Stimulated activated CD8-positive, alpha-beta memory T cell treated with anti-CD3 and anti-CD28 coated beads, Interleukin-12 subunit alpha, Interleukin-12 subunit beta, amount 100 ng/mL, for 24 hours (primary cell): ENCODE measurements at regions not wholly inside any gene's neighbourhood (a gene's known extent, or its start where the extent isn't known, plus 50 kb on each side); places are given as distances from the start of the nearest gene placed in this dataset.

Experiments used
- DNase-seq: peaks from one replicate; pipeline ENCODE4 v3.0.0-alpha.2; 2020; ENCODE audit errors: extremely low read depth

- DNase-seq, result no peak
These were observed 53.9 kb downstream of the BARX1 start for GRCh38 chr9:93900971-93901861.

DNA sequence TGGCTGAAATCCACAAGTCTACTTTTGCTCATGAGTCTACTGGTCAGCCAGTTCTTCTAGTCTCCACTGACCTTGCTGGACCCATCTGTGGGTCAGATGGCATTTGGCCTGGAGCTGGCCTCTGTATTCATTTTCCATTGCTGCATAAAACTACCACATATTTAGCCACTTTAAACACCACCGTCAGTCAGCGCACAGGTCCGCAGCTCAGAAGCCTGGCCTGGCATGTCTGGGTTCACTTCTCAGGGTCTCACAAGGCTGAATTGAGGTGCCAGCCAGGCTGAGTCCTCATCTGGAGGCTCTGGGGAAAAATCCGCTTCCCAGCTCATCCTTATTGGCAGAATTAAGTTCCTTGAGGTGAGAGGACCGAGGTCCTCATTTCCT is 54.7 kb downstream of the BARX1 start:
- DNase-seq, result no peak

GRCh38 chr9:93899609-93900435 is 55.3 kb downstream of the BARX1 start:
- DNase-seq, result no peak

- no peak for DNase-seq
These were observed 56.4 kb downstream of the BARX1 start for GRCh38 chr9:93898502-93899426.

GRCh38 chr9:93898026-93898425 is 57.1 kb downstream of the BARX1 start:
- DNase-seq, result no peak

DNA sequence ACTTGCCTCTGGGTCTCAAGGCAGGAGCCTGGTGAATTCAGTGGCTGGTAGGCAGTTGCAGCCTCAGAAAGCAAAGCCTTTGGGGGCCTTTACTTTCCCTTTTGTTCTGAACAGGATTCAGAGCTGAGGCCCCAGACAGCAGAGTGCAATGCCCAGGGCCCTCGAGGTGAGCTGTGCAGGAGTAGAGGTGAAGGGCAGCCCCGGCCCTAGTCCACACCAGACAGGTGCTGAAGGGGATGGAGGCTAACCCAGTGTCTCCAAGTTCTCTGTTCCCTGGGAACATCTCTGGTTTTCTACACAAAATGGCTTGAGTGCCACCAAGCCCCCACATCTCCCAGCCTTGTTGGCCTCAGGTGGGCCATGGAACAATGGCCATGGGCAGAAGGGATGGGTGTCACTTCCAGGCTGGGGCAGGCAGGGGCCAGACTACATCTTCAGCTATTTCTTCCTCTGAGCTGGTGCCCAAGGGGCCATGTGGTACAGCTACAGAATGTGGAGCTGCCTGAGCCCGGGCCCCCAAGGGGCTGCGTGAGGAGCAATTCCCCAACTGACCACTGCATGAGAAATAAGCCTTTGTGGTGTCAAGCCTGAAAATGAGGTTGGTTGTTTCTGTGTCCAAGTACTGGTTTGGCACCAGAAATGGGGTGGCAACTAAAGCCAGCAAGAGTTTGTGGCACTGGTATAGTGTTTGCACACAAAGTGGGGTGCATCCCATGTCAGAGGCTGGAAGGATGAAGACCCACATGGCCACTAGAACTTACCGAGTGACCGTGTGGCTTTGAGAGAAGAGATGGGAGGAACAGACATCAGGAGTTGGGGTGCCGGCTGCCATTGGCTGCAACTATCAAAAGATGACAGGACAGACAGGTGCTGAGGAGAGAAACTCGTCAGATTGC is 57.8 kb downstream of the BARX1 start:
- DNase-seq, result no peak

GRCh38 chr9:93896496-93897033 is 58.6 kb downstream of the BARX1 start:
- no peak for DNase-seq

DNA sequence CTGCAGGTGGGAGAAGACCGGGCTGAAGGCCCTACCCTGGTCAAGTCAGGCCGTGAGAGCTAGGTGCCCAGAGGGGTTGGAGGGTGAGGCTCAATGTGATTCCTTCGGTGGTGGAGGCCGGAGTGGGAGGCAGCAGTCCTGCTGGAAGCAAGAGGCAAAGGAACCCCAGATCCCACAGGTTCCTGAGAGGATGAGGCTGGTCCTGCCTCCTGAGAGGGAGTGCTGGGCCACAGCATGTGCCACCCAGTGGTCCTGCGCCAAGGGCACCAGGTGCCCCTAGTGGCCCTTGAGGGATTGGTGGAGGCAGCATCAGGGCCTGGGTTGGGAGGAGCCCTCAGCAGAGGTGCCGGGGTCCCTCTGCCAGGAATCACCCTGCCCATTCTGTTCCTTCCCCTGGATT is 59.1 kb downstream of the BARX1 start:
- DNase-seq, result no peak

DNA sequence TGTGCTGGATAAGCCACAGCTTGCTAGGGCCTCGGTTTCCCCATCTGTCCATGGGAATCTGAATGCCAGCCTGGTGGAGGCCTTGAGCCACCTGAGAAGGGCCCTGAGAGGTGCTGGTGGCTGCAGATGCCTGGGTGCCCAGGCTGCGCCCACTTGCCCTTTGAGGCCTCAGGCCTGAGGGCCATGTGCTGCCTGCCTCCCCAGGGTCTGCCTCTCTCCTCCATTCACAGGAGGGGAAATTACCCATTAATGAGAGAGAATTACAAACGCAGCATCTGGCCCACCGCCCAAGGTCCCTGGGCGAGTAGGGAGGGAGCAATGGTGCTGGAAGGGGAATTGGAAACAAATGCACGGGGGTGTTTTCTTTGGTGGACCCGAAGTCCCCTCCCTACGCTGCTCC is 59.6 kb downstream of the BARX1 start:
- no peak for DNase-seq

DNA sequence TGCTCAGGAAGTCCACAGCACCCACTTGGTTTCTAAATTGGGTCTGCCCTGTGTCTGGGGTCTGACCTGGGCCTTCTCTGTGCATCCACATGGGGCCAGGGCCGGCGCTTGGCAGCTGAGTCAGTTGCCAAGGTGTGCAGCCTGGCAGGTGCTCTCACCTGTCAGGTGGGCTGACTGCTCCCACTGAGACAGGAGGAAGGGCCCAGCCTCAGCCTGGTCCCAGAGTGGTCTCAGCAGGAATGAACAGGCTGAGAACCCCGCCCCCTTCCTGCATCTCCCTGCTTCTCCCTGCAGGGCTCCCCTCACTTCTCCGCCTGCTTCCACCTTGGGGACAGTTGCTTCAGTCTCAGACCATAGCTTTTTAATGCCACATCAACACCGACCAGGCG is 60.5 kb downstream of the BARX1 start:
- no peak for DNase-seq

GRCh38 chr9:93893899-93894690 is 61.1 kb downstream of the BARX1 start:
- DNase-seq, result no peak

- no peak for DNase-seq
These were observed 62.0 kb downstream of the BARX1 start for GRCh38 chr9:93893194-93893593.

- no peak for DNase-seq
These were observed 62.4 kb downstream of the BARX1 start for GRCh38 chr9:93892748-93893147.

- no peak for DNase-seq
These were observed 63.4 kb downstream of the BARX1 start for GRCh38 chr9:93891549-93892310.

DNA sequence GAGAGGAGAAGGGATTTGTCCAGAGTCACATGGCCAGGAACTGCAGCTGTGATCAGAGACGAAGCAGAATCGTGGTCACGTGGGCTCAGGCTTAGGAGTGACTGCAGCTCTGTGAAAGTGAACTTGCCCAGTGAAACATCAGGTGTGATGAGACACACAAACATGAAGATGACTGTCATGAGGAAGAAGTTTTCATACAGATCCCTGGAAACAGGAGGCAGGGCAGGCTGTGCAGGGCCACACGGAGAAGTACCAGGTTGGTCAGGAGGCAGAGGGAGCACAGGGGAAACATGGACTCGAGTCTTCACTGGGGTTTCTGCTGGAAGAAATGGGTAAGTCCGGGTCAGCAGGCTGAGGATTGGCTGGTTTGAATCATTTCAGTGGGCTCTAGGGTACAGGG is 64.1 kb downstream of the BARX1 start:
- DNase-seq, result no peak

DNA sequence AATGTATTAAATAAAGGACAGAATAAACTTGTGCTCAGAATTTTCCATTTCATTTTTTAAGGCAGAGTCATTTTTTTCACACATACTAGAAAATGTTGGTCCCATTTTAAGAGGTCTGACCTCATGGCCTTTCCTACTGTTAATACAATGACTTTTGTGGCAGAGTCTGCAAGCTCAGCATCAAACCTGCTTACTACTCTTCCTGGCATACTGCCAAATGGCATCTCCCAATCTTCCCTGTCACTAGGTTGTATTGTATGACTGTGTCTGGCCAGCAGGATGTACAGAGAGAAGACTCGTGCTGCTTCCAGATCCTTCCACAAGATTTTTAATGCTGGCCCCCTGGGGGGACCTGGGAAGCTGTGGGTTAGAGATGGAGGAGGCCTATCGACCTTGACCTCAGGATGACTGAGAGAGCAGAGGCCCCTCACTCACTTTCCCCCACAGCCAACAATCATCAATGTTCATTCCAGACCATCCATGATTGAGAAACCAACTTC is 64.7 kb downstream of the BARX1 start:
- no peak for DNase-seq

DNA sequence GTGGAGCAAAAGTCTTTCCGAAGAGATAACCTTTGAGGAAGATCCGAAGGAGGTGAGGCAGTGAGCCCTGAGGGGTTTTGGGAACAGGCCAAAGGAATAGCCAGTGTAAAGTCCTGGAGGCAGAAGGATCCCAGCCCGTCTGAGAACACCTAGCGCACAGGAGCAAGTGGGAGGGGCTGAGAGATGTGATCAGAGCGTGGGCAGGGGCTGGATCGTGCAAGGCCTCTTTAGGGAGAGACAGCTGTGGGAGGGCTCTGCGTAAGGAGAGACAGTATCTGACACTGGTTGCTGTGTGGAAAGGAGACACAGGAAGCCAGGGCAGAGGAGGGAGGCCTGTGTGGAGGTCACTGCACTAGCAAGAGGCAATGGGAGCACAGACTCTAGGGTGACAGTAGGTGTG is 68.2 kb downstream of the BARX1 start:
- no peak for DNase-seq

GRCh38 chr9:93884808-93885207 is 70.3 kb downstream of the BARX1 start:
- no peak for DNase-seq
